ENCODE measurements at regions not wholly inside any gene's neighbourhood (a gene's known extent, or its start where the extent isn't known, plus 50 kb on each side); places are given as distances from the start of the nearest gene placed in this dataset.

DNA sequence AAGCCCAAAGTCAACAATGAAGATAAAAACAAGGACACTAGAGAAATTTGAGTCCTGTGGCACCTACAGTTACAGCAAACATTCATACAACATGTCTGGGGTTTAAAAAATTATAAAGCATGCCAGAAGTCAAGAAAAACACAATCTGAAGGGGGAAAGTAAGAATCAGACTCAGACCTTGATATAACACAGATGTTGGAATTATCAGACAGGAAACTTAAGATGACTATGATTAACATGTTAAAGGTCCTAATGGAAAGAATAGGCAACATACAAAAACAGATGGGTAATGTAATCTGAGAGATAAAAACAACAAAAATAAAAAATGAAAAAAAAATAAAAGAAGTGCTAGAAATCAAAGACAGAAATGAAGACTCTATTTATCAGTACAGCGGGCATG lies 446.5 kb downstream of the SPRY1 start:
- Histone ChIP-seq H3K4me1 (ENCODE audit: insufficient read depth, insufficient read length) (no peaks in the 10 kb centered on the region), H3K36me3 (ENCODE audit: insufficient read depth, insufficient read length, low read length) (no peaks in the 10 kb centered on the region), H3K9ac (ENCODE audit: insufficient read length, low read depth) (no peak overlapping the region), H3K9me3 (ENCODE audit: insufficient read depth, low read length) (peaks cover 6% of the 10 kb centered on the region; the same call in 1 of the 2 replicates), H3K27me3 (ENCODE audit: insufficient read depth, insufficient read length) (no peaks in the 10 kb centered on the region), H3K4me3 (ENCODE audit: insufficient read length, low read depth) (no peak overlapping the region)
- no peak for DNase-seq (ENCODE audit: low read depth, low spot score)
- TF ChIP-seq SUZ12 (IDR thresholded peaks at IDR 0.05; ENCODE audit: extremely low read depth, insufficient read depth, insufficient read length) (no peak), YY1 (IDR thresholded peaks at IDR 0.05; ENCODE audit: insufficient read depth, insufficient read length) (no peak), ZNF274 (IDR thresholded peaks at IDR 0.05; ENCODE audit: low read depth, low read length) (no peak)

DNA sequence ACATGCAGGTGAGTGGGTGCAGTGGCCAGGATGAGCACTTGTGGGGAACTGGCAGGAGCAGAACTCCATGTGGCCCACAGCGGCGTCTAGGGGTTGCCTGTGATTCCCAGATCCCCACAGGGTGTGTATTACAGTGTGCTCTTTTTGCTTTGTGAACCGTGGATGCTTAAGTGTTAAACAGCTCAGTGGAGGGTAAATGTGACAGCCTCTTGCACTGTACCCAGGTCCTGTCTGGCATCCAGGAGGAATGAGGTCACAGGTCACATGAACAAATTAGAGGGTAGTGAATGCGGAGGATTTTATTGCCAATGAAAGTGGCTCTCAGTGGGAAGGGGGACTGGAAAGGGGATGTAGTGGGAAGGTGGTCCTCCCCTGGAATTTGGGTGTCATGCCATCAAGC lies 447.8 kb downstream of the SPRY1 start:
- Histone ChIP-seq H3K4me3 (ENCODE audit: insufficient read length, low read depth) (no peak overlapping the region), H3K9ac (ENCODE audit: insufficient read length, low read depth) (no peak overlapping the region), H3K36me3 (ENCODE audit: insufficient read depth, insufficient read length, low read length) (no peaks in the 10 kb centered on the region), H3K4me1 (ENCODE audit: insufficient read depth, insufficient read length) (no peaks in the 10 kb centered on the region), H3K9me3 (ENCODE audit: insufficient read depth, low read length) (peaks cover 6% of the 10 kb centered on the region; the same call in 1 of the 2 replicates), H3K27me3 (ENCODE audit: insufficient read depth, insufficient read length) (no peaks in the 10 kb centered on the region)
- DNase-seq (ENCODE audit: low read depth, low spot score), result no peak
- no peak for TF ChIP-seq YY1 (IDR thresholded peaks at IDR 0.05; ENCODE audit: insufficient read depth, insufficient read length)
- no peak for TF ChIP-seq SUZ12 (IDR thresholded peaks at IDR 0.05; ENCODE audit: extremely low read depth, insufficient read depth, insufficient read length)
- no peak for TF ChIP-seq ZNF274 (IDR thresholded peaks at IDR 0.05; ENCODE audit: low read depth, low read length)

DNA sequence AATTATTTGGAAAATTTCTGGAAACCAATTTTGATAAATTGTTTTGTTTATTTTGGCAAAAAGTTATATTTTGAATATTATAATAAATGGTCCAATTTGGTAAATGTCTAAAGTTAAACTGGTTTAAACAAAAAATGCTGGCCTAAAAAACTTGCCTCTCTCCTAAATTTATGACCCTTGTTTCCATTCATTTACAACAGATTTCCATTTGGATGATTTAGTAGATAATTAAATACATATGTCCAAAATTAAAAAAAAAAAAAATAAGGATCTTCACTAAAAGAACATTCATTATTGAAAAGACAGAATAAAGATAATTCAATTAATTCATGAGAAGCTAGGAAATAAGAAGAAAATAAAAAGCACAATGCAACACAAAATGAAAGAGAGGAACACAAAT lies 449.5 kb downstream of the SPRY1 start:
- no peak overlapping the region for H3K4me3 ChIP-seq (ENCODE audit: insufficient read length, low read depth)
- no peak for DNase-seq (ENCODE audit: low read depth, low spot score)
- peaks cover 6% of the 10 kb centered on the region; the same call in 1 of the 2 replicates for H3K9me3 ChIP-seq (ENCODE audit: insufficient read depth, low read length)
- H3K27me3 ChIP-seq (ENCODE audit: insufficient read depth, insufficient read length), result no peaks in the 10 kb centered on the region
- no peak for TF ChIP-seq YY1 (IDR thresholded peaks at IDR 0.05; ENCODE audit: insufficient read depth, insufficient read length)
- no peak for TF ChIP-seq ZNF274 (IDR thresholded peaks at IDR 0.05; ENCODE audit: low read depth, low read length)
- TF ChIP-seq SUZ12 (IDR thresholded peaks at IDR 0.05; ENCODE audit: extremely low read depth, insufficient read depth, insufficient read length), result no peak
- H3K9ac ChIP-seq (ENCODE audit: insufficient read length, low read depth), result no peak overlapping the region
- H3K4me1 ChIP-seq (ENCODE audit: insufficient read depth, insufficient read length), result no peaks in the 10 kb centered on the region
- no peaks in the 10 kb centered on the region for H3K36me3 ChIP-seq (ENCODE audit: insufficient read depth, insufficient read length, low read length)

DNA sequence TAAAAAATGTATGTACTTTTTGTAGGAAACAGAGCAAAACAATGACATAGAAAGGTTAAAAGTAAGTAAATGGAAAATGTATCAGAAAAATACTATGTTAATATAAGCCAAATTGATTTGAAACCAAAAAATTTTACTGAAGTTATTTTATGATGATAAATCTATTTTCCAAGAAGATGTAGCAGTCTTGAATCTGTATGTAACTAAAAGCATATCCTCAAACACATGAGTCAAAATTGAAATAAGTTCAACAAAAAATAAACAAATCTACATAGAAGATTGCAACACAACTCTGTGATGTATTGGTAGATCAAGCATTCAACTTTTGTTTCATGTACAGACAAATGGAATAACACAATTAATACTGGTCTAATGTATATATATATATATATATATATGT lies 450.0 kb downstream of the SPRY1 start:
- Histone ChIP-seq H3K27me3 (ENCODE audit: insufficient read depth, insufficient read length) (no peaks in the 10 kb centered on the region), H3K4me3 (ENCODE audit: insufficient read length, low read depth) (no peak overlapping the region), H3K4me1 (ENCODE audit: insufficient read depth, insufficient read length) (no peaks in the 10 kb centered on the region), H3K36me3 (ENCODE audit: insufficient read depth, insufficient read length, low read length) (no peaks in the 10 kb centered on the region), H3K9me3 (ENCODE audit: insufficient read depth, low read length) (peaks cover 6% of the 10 kb centered on the region; the same call in 1 of the 2 replicates), H3K9ac (ENCODE audit: insufficient read length, low read depth) (no peak overlapping the region)
- no peak for TF ChIP-seq ZNF274 (IDR thresholded peaks at IDR 0.05; ENCODE audit: low read depth, low read length)
- no peak for TF ChIP-seq YY1 (IDR thresholded peaks at IDR 0.05; ENCODE audit: insufficient read depth, insufficient read length)
- TF ChIP-seq SUZ12 (IDR thresholded peaks at IDR 0.05; ENCODE audit: extremely low read depth, insufficient read depth, insufficient read length), result no peak
- no peak for DNase-seq (ENCODE audit: low read depth, low spot score)

DNA sequence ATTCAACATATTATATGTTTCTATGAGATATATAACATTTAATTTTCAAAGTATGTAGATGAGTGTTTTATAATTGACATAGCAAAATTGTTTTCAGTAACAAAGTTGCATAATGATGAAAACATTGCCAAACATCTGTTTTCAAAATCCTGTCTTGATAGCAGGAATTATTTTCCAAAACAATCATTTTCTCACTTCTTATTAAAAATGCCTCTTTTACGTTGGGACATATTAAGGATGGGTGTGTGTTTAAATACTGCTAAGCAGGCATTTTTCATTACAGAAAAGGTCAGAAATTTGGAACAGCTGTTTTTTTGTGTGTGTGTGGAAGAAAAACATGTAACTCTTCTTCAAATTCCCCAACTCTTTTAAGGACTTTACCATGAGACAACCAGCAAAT lies 452.0 kb downstream of the SPRY1 start:
- no peak for TF ChIP-seq ZNF274 (IDR thresholded peaks at IDR 0.05; ENCODE audit: low read depth, low read length)
- TF ChIP-seq SUZ12 (IDR thresholded peaks at IDR 0.05; ENCODE audit: extremely low read depth, insufficient read depth, insufficient read length), result no peak
- no peak for TF ChIP-seq YY1 (IDR thresholded peaks at IDR 0.05; ENCODE audit: insufficient read depth, insufficient read length)
- DNase-seq (ENCODE audit: low read depth, low spot score), result no peak

GRCh38 chr4:123849495-123849894 lies 452.9 kb downstream of the SPRY1 start:
- peaks cover 1% of the 10 kb centered on the region; the same call in 1 of the 2 replicates for H3K9me3 ChIP-seq (ENCODE audit: insufficient read depth, low read length)
- H3K9ac ChIP-seq (ENCODE audit: insufficient read length, low read depth), result no peak overlapping the region
- H3K4me3 ChIP-seq (ENCODE audit: insufficient read length, low read depth), result no peak overlapping the region
- no peaks in the 10 kb centered on the region for H3K36me3 ChIP-seq (ENCODE audit: insufficient read depth, insufficient read length, low read length)
- no peaks in the 10 kb centered on the region for H3K4me1 ChIP-seq (ENCODE audit: insufficient read depth, insufficient read length)
- no peak for DNase-seq (ENCODE audit: low read depth, low spot score)
- no peaks in the 10 kb centered on the region for H3K27me3 ChIP-seq (ENCODE audit: insufficient read depth, insufficient read length)
- TF ChIP-seq SUZ12 (IDR thresholded peaks at IDR 0.05; ENCODE audit: extremely low read depth, insufficient read depth, insufficient read length) (no peak), ZNF274 (IDR thresholded peaks at IDR 0.05; ENCODE audit: low read depth, low read length) (no peak), YY1 (IDR thresholded peaks at IDR 0.05; ENCODE audit: insufficient read depth, insufficient read length) (no peak)

More for the DNA sequence above, 452.0 kb downstream of the SPRY1 start:
- H3K27me3 ChIP-seq (ENCODE audit: insufficient read depth, insufficient read length), result no peaks in the 10 kb centered on the region
- H3K4me3 ChIP-seq (ENCODE audit: insufficient read length, low read depth), result no peak overlapping the region
- peaks cover 6% of the 10 kb centered on the region; the same call in 1 of the 2 replicates for H3K9me3 ChIP-seq (ENCODE audit: insufficient read depth, low read length)
- no peak overlapping the region for H3K9ac ChIP-seq (ENCODE audit: insufficient read length, low read depth)
- H3K4me1 ChIP-seq (ENCODE audit: insufficient read depth, insufficient read length), result no peaks in the 10 kb centered on the region
- no peaks in the 10 kb centered on the region for H3K36me3 ChIP-seq (ENCODE audit: insufficient read depth, insufficient read length, low read length)

- Histone ChIP-seq H3K27me3 (ENCODE audit: insufficient read depth, insufficient read length) (no peaks in the 10 kb centered on the region), H3K9ac (ENCODE audit: insufficient read length, low read depth) (no peak overlapping the region), H3K36me3 (ENCODE audit: insufficient read depth, insufficient read length, low read length) (no peaks in the 10 kb centered on the region), H3K4me3 (ENCODE audit: insufficient read length, low read depth) (no peak overlapping the region), H3K9me3 (ENCODE audit: insufficient read depth, low read length) (no peaks in the 10 kb centered on the region), H3K4me1 (ENCODE audit: insufficient read depth, insufficient read length) (no peaks in the 10 kb centered on the region)
- DNase-seq (ENCODE audit: low read depth, low spot score), result no peak
- TF ChIP-seq YY1 (IDR thresholded peaks at IDR 0.05; ENCODE audit: insufficient read depth, insufficient read length), result no peak
- no peak for TF ChIP-seq SUZ12 (IDR thresholded peaks at IDR 0.05; ENCODE audit: extremely low read depth, insufficient read depth, insufficient read length)
- no peak for TF ChIP-seq ZNF274 (IDR thresholded peaks at IDR 0.05; ENCODE audit: low read depth, low read length)
These were observed 454.9 kb downstream of the SPRY1 start for GRCh38 chr4:123851521-123851920.

All from NT2/D1 (cell line).